Duodenal mucosa (tissue), 2 donors: ENCODE measurements at regions not wholly inside any gene's neighbourhood (a gene's known extent, or its start where the extent isn't known, plus 50 kb on each side); places are given as distances from the start of the nearest gene placed in this dataset.

Experiments used
- H3K27ac ChIP-seq: one replicate; pipeline ENCODE4 v1.7.0; 2013; ENCODE audit warnings: low read depth, low read length
- H3K27me3 ChIP-seq, 2 donors: one replicate each; pipeline ENCODE4 v1.7.0; 2013; ENCODE audit warnings: low read length in 2 of 2, control low read depth in 1 of 2; ENCODE audit not compliant: insufficient read depth in 2 of 2, control insufficient read depth in 1 of 2
- H3K36me3 ChIP-seq, 2 donors: one replicate each; pipeline ENCODE4 v1.7.0; 2013; ENCODE audit warnings: low read length in 2 of 2, control low read depth in 1 of 2; ENCODE audit not compliant: insufficient read depth in 2 of 2, control insufficient read depth in 1 of 2
- H3K4me1 ChIP-seq, 2 donors: one replicate each; pipeline ENCODE4 v1.7.0; 2013; ENCODE audit warnings: low read length in 2 of 2, control low read depth in 1 of 2; ENCODE audit not compliant: insufficient read depth in 2 of 2, control insufficient read depth in 1 of 2
- H3K4me3 ChIP-seq, 2 donors: one replicate each; pipeline ENCODE4 v1.7.0; 2013; ENCODE audit warnings: low read length in 2 of 2, low read depth in 1 of 2
- H3K9ac ChIP-seq, 2 donors: one replicate each; pipeline ENCODE4 v1.7.0; 2013; ENCODE audit warnings: low read length in 2 of 2, low read depth in 1 of 2
- H3K9me3 ChIP-seq, 2 donors: one replicate each; pipeline ENCODE4 v1.7.0; 2013; ENCODE audit warnings: low read length in 2 of 2, control low read depth in 1 of 2; ENCODE audit not compliant: control insufficient read depth in 1 of 2

GRCh38 chr3:44070841-44071546 lies 170.7 kb upstream of the TOPAZ1 start:
- H3K36me3 ChIP-seq = no peaks in the 10 kb centered on the region
- no peaks in the 10 kb centered on the region for H3K9me3 ChIP-seq
- no peak overlapping the region for H3K9ac ChIP-seq
- no peak overlapping the region for H3K4me3 ChIP-seq
- H3K27ac ChIP-seq = no peak overlapping the region
- H3K4me1 ChIP-seq = no peaks in the 10 kb centered on the region
- peaks cover 0 to 5% of the 10 kb centered on the region in 2 donors for H3K27me3 ChIP-seq

GRCh38 chr3:44072601-44073540 lies 168.8 kb upstream of the TOPAZ1 start:
- Histone ChIP-seq H3K36me3 (no peaks in the 10 kb centered on the region), H3K4me1 (no peaks in the 10 kb centered on the region), H3K27me3 (peaks cover 0 to 5% of the 10 kb centered on the region in 2 donors), H3K4me3 (no peak overlapping the region), H3K9me3 (no peaks in the 10 kb centered on the region), H3K27ac (no peak overlapping the region), H3K9ac (no peak overlapping the region)

GRCh38 chr3:44074181-44074580 lies 167.5 kb upstream of the TOPAZ1 start:
- no peak overlapping the region for H3K9ac ChIP-seq
- peaks cover 0 to under 1% of the 10 kb centered on the region in 2 donors for H3K27me3 ChIP-seq
- H3K27ac ChIP-seq = no peak overlapping the region
- H3K4me1 ChIP-seq = no peaks in the 10 kb centered on the region
- H3K9me3 ChIP-seq = no peaks in the 10 kb centered on the region
- H3K36me3 ChIP-seq = no peaks in the 10 kb centered on the region
- no peak overlapping the region for H3K4me3 ChIP-seq

GRCh38 chr3:44076221-44076829 lies 165.4 kb upstream of the TOPAZ1 start:
- Histone ChIP-seq H3K27me3 (no peaks in the 10 kb centered on the region), H3K4me3 (no peak overlapping the region), H3K27ac (no peak overlapping the region), H3K9ac (no peak overlapping the region), H3K9me3 (no peaks in the 10 kb centered on the region), H3K36me3 (no peaks in the 10 kb centered on the region), H3K4me1 (no peaks in the 10 kb centered on the region)

GRCh38 chr3:44077267-44077666 lies 164.4 kb upstream of the TOPAZ1 start:
- H3K9ac ChIP-seq = no peak overlapping the region
- H3K4me1 ChIP-seq = no peaks in the 10 kb centered on the region
- no peaks in the 10 kb centered on the region for H3K27me3 ChIP-seq
- H3K9me3 ChIP-seq = no peaks in the 10 kb centered on the region
- H3K4me3 ChIP-seq = no peak overlapping the region
- no peak overlapping the region for H3K27ac ChIP-seq
- H3K36me3 ChIP-seq = no peaks in the 10 kb centered on the region

- Histone ChIP-seq H3K9ac (no peak overlapping the region), H3K27ac (no peak overlapping the region), H3K9me3 (no peaks in the 10 kb centered on the region), H3K4me3 (no peak overlapping the region), H3K27me3 (no peaks in the 10 kb centered on the region), H3K4me1 (no peaks in the 10 kb centered on the region), H3K36me3 (no peaks in the 10 kb centered on the region)
These were observed 162.8 kb upstream of the TOPAZ1 start for GRCh38 chr3:44078863-44079262.

GRCh38 chr3:44079916-44080315 lies 161.8 kb upstream of the TOPAZ1 start:
- Histone ChIP-seq H3K9ac (no peak overlapping the region), H3K27ac (no peak overlapping the region), H3K4me1 (no peaks in the 10 kb centered on the region), H3K27me3 (no peaks in the 10 kb centered on the region), H3K9me3 (no peaks in the 10 kb centered on the region), H3K36me3 (no peaks in the 10 kb centered on the region), H3K4me3 (no peak overlapping the region)

GRCh38 chr3:44080474-44081072 lies 161.1 kb upstream of the TOPAZ1 start:
- H3K4me3 ChIP-seq = no peak overlapping the region
- no peaks in the 10 kb centered on the region for H3K36me3 ChIP-seq
- H3K9ac ChIP-seq = no peak overlapping the region
- no peak overlapping the region for H3K27ac ChIP-seq
- no peaks in the 10 kb centered on the region for H3K27me3 ChIP-seq
- H3K4me1 ChIP-seq = no peaks in the 10 kb centered on the region
- H3K9me3 ChIP-seq = no peaks in the 10 kb centered on the region

- Histone ChIP-seq H3K27me3 (peaks cover 0 to 3% of the 10 kb centered on the region in 2 donors), H3K9ac (no peak overlapping the region), H3K4me1 (no peaks in the 10 kb centered on the region), H3K4me3 (no peak overlapping the region), H3K36me3 (no peaks in the 10 kb centered on the region), H3K9me3 (no peaks in the 10 kb centered on the region), H3K27ac (no peak overlapping the region)
These were observed 151.7 kb upstream of the TOPAZ1 start for GRCh38 chr3:44090036-44090435.

GRCh38 chr3:44092497-44092896 lies 149.2 kb upstream of the TOPAZ1 start:
- no peak overlapping the region for H3K27ac ChIP-seq
- peaks cover 0 to 3% of the 10 kb centered on the region in 2 donors for H3K27me3 ChIP-seq
- H3K4me1 ChIP-seq = no peaks in the 10 kb centered on the region

More at GRCh38 chr3:44092497-44092896, 149.2 kb upstream of the TOPAZ1 start:
- H3K4me3 ChIP-seq = no peak overlapping the region
- no peak overlapping the region for H3K9ac ChIP-seq
- no peaks in the 10 kb centered on the region for H3K9me3 ChIP-seq
- H3K36me3 ChIP-seq = no peaks in the 10 kb centered on the region
